ENCODE measurements at regions not wholly inside any gene's neighbourhood (a gene's known extent, or its start where the extent isn't known, plus 50 kb on each side); places are given as distances from the start of the nearest gene placed in this dataset.

DNA sequence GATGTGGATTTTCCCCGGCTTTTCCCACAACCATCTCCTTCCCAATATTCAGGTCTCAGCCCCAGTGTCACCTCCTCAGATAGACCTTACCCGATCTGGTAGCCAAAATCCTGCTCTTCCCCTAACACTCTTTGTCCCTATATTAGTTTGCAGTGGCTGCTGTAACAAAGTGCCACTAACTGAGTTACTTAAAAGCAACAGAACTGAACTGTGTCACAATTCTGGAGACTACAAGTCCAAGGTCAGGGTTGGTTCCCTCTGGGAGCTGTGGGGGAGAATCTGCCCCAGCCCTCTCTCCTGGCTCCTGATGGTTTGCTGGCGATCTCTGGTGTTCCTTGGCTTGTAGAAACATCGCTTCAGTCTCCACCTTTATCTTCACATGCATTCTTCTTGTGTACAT lies 64.0 kb downstream of the NENF start:
- TF ChIP-seq YY1 (IDR thresholded peaks at IDR 0.05; ENCODE audit: insufficient read depth, insufficient read length): no peak
- no peak for TF ChIP-seq SUZ12 (IDR thresholded peaks at IDR 0.05; ENCODE audit: extremely low read depth, insufficient read depth, insufficient read length)
